Loucy (cell line): ENCODE measurements at regions not wholly inside any gene's neighbourhood (a gene's known extent, or its start where the extent isn't known, plus 50 kb on each side); places are given as distances from the start of the nearest gene placed in this dataset.

Experiments used
- H2AFZ ChIP-seq: fragments of 200-600 bp; sonication (generic); 2 replicates; pipeline ENCODE4 v1.6.0; 2016; ENCODE audit warnings: antibody characterized with exemption, mild to moderate bottlenecking, low read length, moderate library complexity
- H3F3A ChIP-seq: fragments of 200-600 bp; 2 replicates; pipeline ENCODE4 v1.6.0; 2016; ENCODE audit warnings: antibody characterized with exemption, low read depth, mild to moderate bottlenecking
- H3K27me3 ChIP-seq: fragments of 200-600 bp; sonication (generic); 2 replicates; pipeline ENCODE4 v1.6.1; 2014; ENCODE audit warnings: low read length, mild to moderate bottlenecking; ENCODE audit not compliant: insufficient read depth, poor library complexity, severe bottlenecking
- H3K36me3 ChIP-seq: fragments of 200-600 bp; sonication (generic); 2 replicates; pipeline ENCODE4 v1.6.1; 2016; ENCODE audit warnings: low read length; ENCODE audit not compliant: insufficient read depth
- H3K4me1 ChIP-seq: fragments of 200-600 bp; sonication (generic); 2 replicates; pipeline ENCODE4 v1.5.1; 2014; ENCODE audit warnings: low read length, mild to moderate bottlenecking; ENCODE audit not compliant: insufficient read depth, poor library complexity, severe bottlenecking
- H3K4me2 ChIP-seq: fragments of 200-600 bp; sonication (generic); 2 replicates; pipeline ENCODE4 v1.6.0; 2014; ENCODE audit warnings: antibody characterized with exemption, low read length, low read depth, mild to moderate bottlenecking; ENCODE audit not compliant: poor library complexity, severe bottlenecking
- H3K4me3 ChIP-seq: fragments of 200-600 bp; sonication (generic); 2 replicates; pipeline ENCODE4 v1.5.1; 2014; ENCODE audit warnings: low read length, mild to moderate bottlenecking, mixed read lengths; ENCODE audit not compliant: poor library complexity, severe bottlenecking
- H3K79me2 ChIP-seq: fragments of 200-600 bp; sonication (generic); 2 replicates; pipeline ENCODE4 v1.6.1; 2014; ENCODE audit warnings: low read length; ENCODE audit not compliant: insufficient read depth
- H3K9ac ChIP-seq: fragments of 200-600 bp; sonication (generic); 2 replicates; pipeline ENCODE4 v1.6.0; 2014; ENCODE audit warnings: mild to moderate bottlenecking, low read depth, low read length, moderate library complexity; ENCODE audit not compliant: poor library complexity, severe bottlenecking
- H3K9me2 ChIP-seq: fragments of 200-600 bp; sonication (generic); replicated peaks from 2 replicates; pipeline ENCODE4 v1.6.1; 2016; ENCODE audit warnings: low read depth, low read length, mixed read lengths
- H3K9me3 ChIP-seq: fragments of 200-600 bp; sonication (generic); 2 replicates; pipeline ENCODE4 v1.6.1; 2014; ENCODE audit warnings: mild to moderate bottlenecking, antibody characterized with exemption, low read length, low read depth; ENCODE audit not compliant: insufficient read depth
- H4K20me1 ChIP-seq: fragments of 200-600 bp; sonication (generic); 2 replicates; pipeline ENCODE4 v1.6.0; 2014; ENCODE audit warnings: antibody characterized with exemption, low read length, mild to moderate bottlenecking; ENCODE audit not compliant: insufficient read depth, poor library complexity, severe bottlenecking
- CTCF ChIP-seq: fragments of 200-600 bp; sonication (generic); conservative IDR thresholded peaks from 2 replicates; pipeline ENCODE4 v1.5.1; 2014; ENCODE audit warnings: mild to moderate bottlenecking, antibody characterized with exemption, low read length
- EZH2phosphoT487 ChIP-seq: fragments of 200-600 bp; IDR thresholded peaks from 2 replicates; pipeline ENCODE4 v1.6.1; 2018; ENCODE audit warnings: antibody characterized with exemption, mild to moderate bottlenecking, moderate library complexity, borderline replicate concordance

DNA sequence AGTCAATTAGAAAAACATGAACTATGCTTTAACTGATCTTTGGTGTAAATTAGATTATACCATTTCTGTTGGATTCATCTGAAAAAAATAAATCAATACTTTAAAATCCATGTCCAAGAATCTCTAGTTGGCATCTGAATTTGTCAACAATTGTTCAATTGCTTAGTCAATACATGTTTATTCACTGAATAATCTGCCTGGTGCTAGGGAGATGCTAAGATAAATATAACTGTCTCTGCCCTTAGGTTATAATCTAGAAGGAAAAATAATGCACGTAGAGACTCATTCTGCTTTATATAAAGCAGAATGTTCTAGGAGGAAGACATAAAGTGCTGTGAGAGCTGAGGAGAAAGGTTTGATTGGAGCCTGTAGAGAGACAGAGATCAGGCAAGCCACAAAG is 537.2 kb upstream of the IL12A start:
- Histone ChIP-seq H3F3A (no peaks in the 10 kb centered on the region), H3K79me2 (no peaks in the 10 kb centered on the region), H3K9ac (no peak overlapping the region), H2AFZ (no peak overlapping the region), H3K36me3 (no peaks in the 10 kb centered on the region), H3K4me2 (no peak overlapping the region), H4K20me1 (no peaks in the 10 kb centered on the region), H3K9me2 (no peaks in the 10 kb centered on the region), H3K4me1 (no peaks in the 10 kb centered on the region), H3K4me3 (no peak overlapping the region), H3K9me3 (no peaks in the 10 kb centered on the region), H3K27me3 (no peaks in the 10 kb centered on the region)
- TF ChIP-seq CTCF (no peak), EZH2phosphoT487 (no peak)

GRCh38 chr3:159453036-159453435 is 535.6 kb upstream of the IL12A start:
- TF ChIP-seq EZH2phosphoT487, result no peak
- TF ChIP-seq CTCF, result no peak
- H3K36me3 ChIP-seq, result no peaks in the 10 kb centered on the region
- no peak overlapping the region for H2AFZ ChIP-seq
- H3K4me1 ChIP-seq, result no peaks in the 10 kb centered on the region
- H3K9me2 ChIP-seq, result no peaks in the 10 kb centered on the region
- no peaks in the 10 kb centered on the region for H4K20me1 ChIP-seq
- H3K4me2 ChIP-seq, result no peak overlapping the region
- no peaks in the 10 kb centered on the region for H3K27me3 ChIP-seq
- H3K9me3 ChIP-seq, result no peaks in the 10 kb centered on the region
- H3K9ac ChIP-seq, result no peak overlapping the region
- no peaks in the 10 kb centered on the region for H3F3A ChIP-seq
- no peak overlapping the region for H3K4me3 ChIP-seq
- H3K79me2 ChIP-seq, result no peaks in the 10 kb centered on the region

DNA sequence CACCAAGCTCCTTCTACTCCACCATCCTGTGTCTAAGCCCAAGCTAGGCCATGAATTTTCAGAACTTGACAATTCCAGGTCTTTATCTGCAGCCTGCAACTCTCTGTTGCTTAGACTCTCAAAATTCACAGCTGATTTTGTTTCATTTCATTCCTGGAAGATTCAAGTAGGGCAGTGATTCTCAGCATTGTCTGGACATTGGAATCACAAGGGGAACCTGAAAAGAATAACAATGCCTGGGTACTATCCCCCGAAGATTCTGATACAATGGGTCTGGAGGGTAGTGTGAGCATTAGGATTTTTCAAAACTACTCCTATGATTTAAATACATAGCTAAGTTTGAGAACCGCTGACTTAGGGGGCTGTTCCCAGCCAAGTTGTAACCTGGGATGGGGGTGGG is 534.7 kb upstream of the IL12A start:
- Histone ChIP-seq H3K4me3 (no peak overlapping the region), H3K27me3 (no peaks in the 10 kb centered on the region), H2AFZ (no peak overlapping the region), H3K4me2 (no peak overlapping the region), H4K20me1 (no peaks in the 10 kb centered on the region), H3K9me2 (no peaks in the 10 kb centered on the region), H3F3A (no peaks in the 10 kb centered on the region), H3K9ac (no peak overlapping the region), H3K79me2 (no peaks in the 10 kb centered on the region), H3K4me1 (no peaks in the 10 kb centered on the region), H3K9me3 (no peaks in the 10 kb centered on the region), H3K36me3 (no peaks in the 10 kb centered on the region)
- TF ChIP-seq CTCF (no peak), EZH2phosphoT487 (no peak)
